A673 (cell line): ENCODE measurements at regions not wholly inside any gene's neighbourhood (a gene's known extent, or its start where the extent isn't known, plus 50 kb on each side); places are given as distances from the start of the nearest gene placed in this dataset.

ENCODE experiments used
- BruUV-seq: library from RNA; stranded (reverse); fragments of 400-500 nt; replicated peaks from 2 replicates; lab custom pipeline; 2021; lab: Mats Ljungman, UMichigan
- CTCF ChIA-PET: fragments of 300-600 bp; sonication (Branson Sonifier 250); formaldehyde crosslinking; loops from one replicate; lab custom pipeline; 2022; ENCODE audit warnings: antibody characterized with exemption; lab: Charles Lee
- POLR2A ChIA-PET: fragments of 300-600 bp; sonication (Branson Sonifier 250); formaldehyde crosslinking; loops from one replicate; lab custom pipeline; 2022; ENCODE audit warnings: antibody characterized with exemption; ENCODE audit not compliant: low non-redundant PET; lab: Charles Lee
- DNase-seq: peaks from one replicate; pipeline ENCODE4 v3.0.0-alpha.2; 2015; ENCODE audit warnings: low spot score
- H3K27ac ChIP-seq: fragments of 200-600 bp; sonication (generic); 2 replicates; pipeline ENCODE4 v1.5.1; 2016; ENCODE audit warnings: mixed run types, low read depth, mild to moderate bottlenecking, mixed read lengths, antibody characterized with exemption, low read length; ENCODE audit not compliant: poor library complexity, severe bottlenecking
- H3K27me3 ChIP-seq: fragments of 200-600 bp; sonication (generic); replicated peaks from 2 replicates; pipeline ENCODE4 v1.6.1; 2017; ENCODE audit warnings: mixed run types, low read depth, mild to moderate bottlenecking, mixed read lengths, antibody characterized with exemption, low read length; ENCODE audit not compliant: insufficient read depth, poor library complexity
- H3K36me3 ChIP-seq: fragments of 200-600 bp; sonication (generic); 2 replicates; pipeline ENCODE4 v1.6.1; 2016; ENCODE audit warnings: mixed run types, mild to moderate bottlenecking, mixed read lengths, antibody characterized with exemption, low read length; ENCODE audit not compliant: insufficient read depth, poor library complexity, severe bottlenecking
- H3K4me1 ChIP-seq: fragments of 200-600 bp; sonication (generic); 2 replicates; pipeline ENCODE4 v1.6.1; 2017; ENCODE audit warnings: mixed run types, mild to moderate bottlenecking, mixed read lengths, antibody characterized with exemption, low read length; ENCODE audit not compliant: insufficient read depth, poor library complexity, severe bottlenecking
- H3K4me3 ChIP-seq: fragments of 200-600 bp; sonication (generic); 2 replicates; pipeline ENCODE4 v1.5.1; 2016; ENCODE audit warnings: low read depth, mixed run types, mild to moderate bottlenecking, mixed read lengths, low read length; ENCODE audit not compliant: poor library complexity, severe bottlenecking
- H3K9me3 ChIP-seq: fragments of 200-600 bp; sonication (generic); 2 replicates; pipeline ENCODE4 v1.6.1; 2016; ENCODE audit warnings: mixed run types, low read depth, mild to moderate bottlenecking, mixed read lengths, antibody characterized with exemption, low read length; ENCODE audit not compliant: poor library complexity, severe bottlenecking
- CTCF ChIP-seq: fragments of 300-800, 200-600 bp; sonication (generic); conservative IDR thresholded peaks from 2 replicates; pipeline ENCODE4 v1.5.1; 2017; ENCODE audit warnings: low read depth, mild to moderate bottlenecking, antibody characterized with exemption, low read length, moderate library complexity, mixed read lengths
- EZH2 ChIP-seq: fragments of 200-600 bp; sonication (generic); IDR thresholded peaks from 2 replicates; pipeline ENCODE4 v1.6.1; 2017; ENCODE audit warnings: borderline replicate concordance, low read depth, mild to moderate bottlenecking, mixed read lengths, antibody characterized with exemption, low read length; ENCODE audit not compliant: poor library complexity, severe bottlenecking
- intact Hi-C: fragments of 100-400 bp; cut with micrococcal nuclease; formaldehyde crosslinking; loops from one replicate; pipeline ENCODE4 v1.10.0; 2022; ENCODE audit not compliant: unreplicated experiment

GRCh38 chr15:96914081-96914480 lies 583.6 kb downstream of the NR2F2 start:
- no peak for DNase-seq
- H3K27me3 ChIP-seq: no peaks in the 10 kb centered on the region
- intact Hi-C loops: no loop called here
- CTCF ChIA-PET: no interaction called here
- H3K9me3 ChIP-seq: peaks cover 16% of the 10 kb centered on the region
- no peaks in the 10 kb centered on the region for H3K36me3 ChIP-seq
- TF ChIP-seq EZH2 (no peak), CTCF (no peak)
- POLR2A ChIA-PET: no interaction called here
- H3K4me1 ChIP-seq: no peaks in the 10 kb centered on the region
- BruUV-seq: no TSS peak
- no peak overlapping the region for H3K27ac ChIP-seq
- no peak overlapping the region for H3K4me3 ChIP-seq

- intact Hi-C loops: no loop called here
- H3K4me1 ChIP-seq: no peaks in the 10 kb centered on the region
- no peak for DNase-seq
- CTCF ChIA-PET: no interaction called here
- TF ChIP-seq CTCF (no peak), EZH2 (no peak)
- H3K27me3 ChIP-seq: no peaks in the 10 kb centered on the region
- no peak overlapping the region for H3K27ac ChIP-seq
- no TSS peak for BruUV-seq
- H3K36me3 ChIP-seq: no peaks in the 10 kb centered on the region
- H3K9me3 ChIP-seq: peaks cover 16% of the 10 kb centered on the region
- POLR2A ChIA-PET: no interaction called here
- H3K4me3 ChIP-seq: no peak overlapping the region
Observed at GRCh38 chr15:96916750-96917149, 586.2 kb downstream of the NR2F2 start.

- TF ChIP-seq CTCF (no peak), EZH2 (no peak)
- no TSS peak for BruUV-seq
Observed at GRCh38 chr15:96924570-96924969, 594.1 kb downstream of the NR2F2 start.

More at GRCh38 chr15:96924570-96924969, 594.1 kb downstream of the NR2F2 start:
- Histone ChIP-seq H3K36me3 (no peaks in the 10 kb centered on the region), H3K27ac (no peak overlapping the region), H3K4me1 (no peaks in the 10 kb centered on the region), H3K9me3 (no peaks in the 10 kb centered on the region), H3K4me3 (no peak overlapping the region), H3K27me3 (no peaks in the 10 kb centered on the region)
- ChIA-PET CTCF (no interaction called here), POLR2A (no interaction called here)
- no peak for DNase-seq
- intact Hi-C loops: no loop called here
